CD4-positive, alpha-beta T cell (primary cell): ENCODE measurements at regions not wholly inside any gene's neighbourhood (a gene's known extent, or its start where the extent isn't known, plus 50 kb on each side); places are given as distances from the start of the nearest gene placed in this dataset.

Experiments
- ATAC-seq: fragments of 200-7000 bp; cut with Tn5 transposase; one replicate; pipeline ENCODE4 v1.10.0; 2022; ENCODE audit warnings: mild to moderate bottlenecking; ENCODE audit not compliant: poor library complexity
- CTCF ChIA-PET: fragments of 350-600 bp; sonication (Branson Sonifier 250); formaldehyde crosslinking; loops from one replicate; lab custom pipeline; 2021; ENCODE audit warnings: antibody characterized with exemption, inconsistent platforms; lab: Charles Lee
- POLR2A ChIA-PET: fragments of 350-600 bp; sonication (Branson Sonifier 250); formaldehyde crosslinking; loops from one replicate; lab custom pipeline; 2021; ENCODE audit warnings: antibody characterized with exemption, inconsistent platforms; lab: Charles Lee
- DNase-seq, 14 experiments: peaks; one replicate each; pipeline ENCODE4 v3.0.0-alpha.2; 2013 to 2020; ENCODE audit warnings: mixed read lengths in 2 of 14
- H3K27ac ChIP-seq, 2 donors: one replicate each; pipeline versions ENCODE4 v1.5.1 to v1.7.0; 2013; ENCODE audit warnings: low read length in 2 of 2, low read depth in 1 of 2, mild to moderate bottlenecking in 1 of 2
- H3K27me3 ChIP-seq, 2 experiments: 1 replicate in 1 of 2; 2 replicates in 1 of 2; pipeline versions ENCODE4 v1.6.1 to v1.7.0; 2013; ENCODE audit warnings: low read length in 2 of 2, control low read depth in 1 of 2, mild to moderate bottlenecking in 1 of 2, moderate library complexity in 1 of 2; ENCODE audit not compliant: insufficient read depth in 2 of 2, control insufficient read depth in 1 of 2
- H3K36me3 ChIP-seq: one replicate; pipeline ENCODE4 v1.6.1; 2013; ENCODE audit warnings: low read length, control low read depth; ENCODE audit not compliant: insufficient read depth
- H3K4me1 ChIP-seq: one replicate; pipeline ENCODE4 v1.6.1; 2013; ENCODE audit warnings: low read length, control low read depth; ENCODE audit not compliant: insufficient read depth
- H3K4me3 ChIP-seq: one replicate; pipeline ENCODE4 v1.5.1; 2013; ENCODE audit warnings: mild to moderate bottlenecking, low read length, moderate library complexity
- H3K9me3 ChIP-seq, 2 experiments: 1 replicate in 1 of 2; 2 replicates in 1 of 2; pipeline versions ENCODE4 v1.6.1 to v1.7.0; 2013; ENCODE audit warnings: low read length in 2 of 2, mild to moderate bottlenecking in 2 of 2, control low read depth in 1 of 2, moderate library complexity in 1 of 2; ENCODE audit not compliant: control insufficient read depth in 1 of 2, insufficient read depth in 1 of 2
- H3K27ac Mint-ChIP-seq: one replicate; pipeline ENCODE4 v1.8.0; 2020; ENCODE audit warnings: mixed read lengths
- H3K27me3 Mint-ChIP-seq: one replicate; pipeline ENCODE4 v1.8.0; 2021; ENCODE audit warnings: mixed read lengths
- H3K36me3 Mint-ChIP-seq: one replicate; pipeline ENCODE4 v1.8.0; 2021; ENCODE audit warnings: low read depth, mixed read lengths
- H3K4me1 Mint-ChIP-seq: one replicate; pipeline ENCODE4 v1.8.0; 2021; ENCODE audit warnings: low read depth, mixed read lengths
- H3K4me3 Mint-ChIP-seq: one replicate; pipeline ENCODE4 v1.8.0; 2020; ENCODE audit warnings: mild to moderate bottlenecking, mixed read lengths
- H3K9me3 Mint-ChIP-seq: one replicate; pipeline ENCODE4 v1.8.0; 2020; ENCODE audit warnings: mixed read lengths
- CTCF ChIP-seq: fragments of 200-600 bp; IDR thresholded peaks from one replicate; pipeline ENCODE4 v1.8.0; 2022; ENCODE audit warnings: antibody characterized with exemption, mild to moderate bottlenecking
- intact Hi-C, 2 experiments: fragments of 100-400 bp; cut with DNase I in 1 of 2; cut with micrococcal nuclease in 1 of 2; formaldehyde crosslinking; loops; one replicate each; pipeline versions ENCODE4 v1.15.1 to v1.9.0; 2023 to 2025; cut with DNase I, micrococcal nuclease

GRCh38 chr9:135373151-135373685, 106.4 kb upstream of the PPP1R26 start:
- no peak overlapping the region for H3K27ac Mint-ChIP-seq
- no peak overlapping the region for H3K4me3 ChIP-seq
- no peak for TF ChIP-seq CTCF
- intact Hi-C loops, result no loop called here
- no peaks in the 10 kb centered on the region for H3K4me1 Mint-ChIP-seq
- peaks cover 0 to 5% of the 10 kb centered on the region in 2 experiments for H3K9me3 ChIP-seq
- H3K4me3 Mint-ChIP-seq, result no peak overlapping the region
- H3K4me1 ChIP-seq, result no peaks in the 10 kb centered on the region
- DNase-seq (no peak), ATAC-seq (no peak)
- H3K27ac ChIP-seq, result no peak overlapping the region
- ChIA-PET CTCF (no interaction called here), POLR2A (no interaction called here)
- H3K36me3 ChIP-seq, result no peaks in the 10 kb centered on the region
- no peaks in the 10 kb centered on the region for H3K36me3 Mint-ChIP-seq
- H3K27me3 ChIP-seq, result peaks cover 0 to 2% of the 10 kb centered on the region in 2 experiments
- no peaks in the 10 kb centered on the region for H3K27me3 Mint-ChIP-seq
- no peaks in the 10 kb centered on the region for H3K9me3 Mint-ChIP-seq

- Histone ChIP-seq H3K36me3 (no peaks in the 10 kb centered on the region), H3K9me3 (peaks cover 0 to 5% of the 10 kb centered on the region in 2 experiments), H3K4me1 (no peaks in the 10 kb centered on the region), H3K27ac (no peak overlapping the region), H3K4me3 (no peak overlapping the region), H3K27me3 (peaks cover 0 to 2% of the 10 kb centered on the region in 2 experiments)
- H3K27ac Mint-ChIP-seq, result no peak overlapping the region
- no peak for ATAC-seq
- no peak for TF ChIP-seq CTCF
- H3K4me1 Mint-ChIP-seq, result no peaks in the 10 kb centered on the region
- H3K36me3 Mint-ChIP-seq, result no peaks in the 10 kb centered on the region
- intact Hi-C loops, result no loop called here
- no peaks in the 10 kb centered on the region for H3K9me3 Mint-ChIP-seq
- ChIA-PET CTCF (no interaction called here), POLR2A (no interaction called here)
- no peak for DNase-seq
- H3K4me3 Mint-ChIP-seq, result no peak overlapping the region
- no peaks in the 10 kb centered on the region for H3K27me3 Mint-ChIP-seq
These were observed 105.8 kb upstream of the PPP1R26 start for GRCh38 chr9:135373820-135374219.

GRCh38 chr9:135374591-135374990, 105.0 kb upstream of the PPP1R26 start:
- Histone ChIP-seq H3K27me3 (peaks cover 0 to 2% of the 10 kb centered on the region in 2 experiments), H3K27ac (no peak overlapping the region), H3K4me1 (no peaks in the 10 kb centered on the region), H3K36me3 (no peaks in the 10 kb centered on the region), H3K9me3 (peaks cover 0 to 6% of the 10 kb centered on the region in 2 experiments), H3K4me3 (no peak overlapping the region)
- H3K27me3 Mint-ChIP-seq, result no peaks in the 10 kb centered on the region
- no peak for TF ChIP-seq CTCF
- ATAC-seq (no peak), DNase-seq (no peak)
- H3K4me1 Mint-ChIP-seq, result no peaks in the 10 kb centered on the region
- no peak overlapping the region for H3K4me3 Mint-ChIP-seq
- no peaks in the 10 kb centered on the region for H3K9me3 Mint-ChIP-seq
- ChIA-PET POLR2A (no interaction called here), CTCF (no interaction called here)
- no peaks in the 10 kb centered on the region for H3K36me3 Mint-ChIP-seq
- H3K27ac Mint-ChIP-seq, result no peak overlapping the region
- intact Hi-C loops, result no loop called here
